ENCODE measurements at regions not wholly inside any gene's neighbourhood (a gene's known extent, or its start where the extent isn't known, plus 50 kb on each side); places are given as distances from the start of the nearest gene placed in this dataset.

DNA sequence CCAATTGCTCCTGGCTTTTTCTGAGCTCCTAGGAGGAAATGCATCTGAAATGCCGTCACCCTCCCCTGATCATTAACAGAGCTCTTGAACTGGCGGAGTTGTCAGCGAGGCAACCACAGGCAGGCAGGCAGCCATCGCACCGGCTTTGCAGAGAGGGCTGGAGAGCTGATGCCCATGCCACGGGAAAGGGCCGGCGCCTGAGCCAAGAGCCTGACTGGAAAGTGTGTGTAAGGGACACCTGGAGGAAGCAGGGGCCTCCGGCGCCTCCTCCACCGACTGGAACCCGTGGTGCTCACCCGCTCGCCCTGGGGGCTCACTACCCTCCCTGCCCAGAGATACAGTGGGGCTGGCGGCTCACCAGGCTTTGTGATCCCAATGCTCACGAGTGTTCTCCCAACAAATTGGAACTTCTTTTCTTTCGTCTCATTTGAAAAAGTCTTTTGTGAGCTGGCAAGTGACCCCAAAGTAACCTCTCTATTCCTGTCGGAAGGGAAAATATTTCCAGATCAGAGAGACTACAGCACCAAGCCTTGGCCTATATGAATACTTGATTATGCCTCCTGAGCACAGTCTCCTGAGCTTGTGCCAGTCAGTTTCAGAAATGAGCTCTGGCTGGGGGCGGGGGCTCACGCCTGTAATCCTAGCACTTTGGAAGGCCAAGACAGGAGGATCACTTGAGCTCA, 97.7 kb upstream of the SLC25A33 start:
- TF ChIP-seq, protein P1, sequence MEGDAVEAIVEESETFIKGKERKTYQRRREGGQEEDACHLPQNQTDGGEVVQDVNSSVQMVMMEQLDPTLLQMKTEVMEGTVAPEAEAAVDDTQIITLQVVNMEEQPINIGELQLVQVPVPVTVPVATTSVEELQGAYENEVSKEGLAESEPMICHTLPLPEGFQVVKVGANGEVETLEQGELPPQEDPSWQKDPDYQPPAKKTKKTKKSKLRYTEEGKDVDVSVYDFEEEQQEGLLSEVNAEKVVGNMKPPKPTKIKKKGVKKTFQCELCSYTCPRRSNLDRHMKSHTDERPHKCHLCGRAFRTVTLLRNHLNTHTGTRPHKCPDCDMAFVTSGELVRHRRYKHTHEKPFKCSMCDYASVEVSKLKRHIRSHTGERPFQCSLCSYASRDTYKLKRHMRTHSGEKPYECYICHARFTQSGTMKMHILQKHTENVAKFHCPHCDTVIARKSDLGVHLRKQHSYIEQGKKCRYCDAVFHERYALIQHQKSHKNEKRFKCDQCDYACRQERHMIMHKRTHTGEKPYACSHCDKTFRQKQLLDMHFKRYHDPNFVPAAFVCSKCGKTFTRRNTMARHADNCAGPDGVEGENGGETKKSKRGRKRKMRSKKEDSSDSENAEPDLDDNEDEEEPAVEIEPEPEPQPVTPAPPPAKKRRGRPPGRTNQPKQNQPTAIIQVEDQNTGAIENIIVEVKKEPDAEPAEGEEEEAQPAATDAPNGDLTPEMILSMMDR (IDR thresholded peaks at IDR 0.05; ENCODE audit: insufficient read depth, low read depth, low read length): no peak
- TF ChIP-seq EZH2 (IDR thresholded peaks at IDR 0.05; ENCODE audit: insufficient read depth, low read length): no peak

Measured in astrocyte (in vitro differentiated cells and primary cell).